GM23338 (cell line): ENCODE measurements at regions not wholly inside any gene's neighbourhood (a gene's known extent, or its start where the extent isn't known, plus 50 kb on each side); places are given as distances from the start of the nearest gene placed in this dataset.

Experiments
- EZH2phosphoT487 ChIP-seq: fragments of 200-600 bp; sonication (generic); IDR thresholded peaks from one replicate; pipeline ENCODE4 v1.8.1; 2018; ENCODE audit warnings: antibody characterized with exemption; ENCODE audit not compliant: unreplicated experiment
- TF ChIP-seq, protein P1 (sequence below), 2 experiments: fragments of 200-600 bp in 1 of 2; sonication (generic) in 1 of 2; conservative IDR thresholded peaks; 2 replicates each; pipeline versions ENCODE4 v1.5.1 to v1.6.1; 2016 to 2017; ENCODE audit warnings: antibody characterized with exemption in 2 of 2, low read depth in 2 of 2, mild to moderate bottlenecking in 2 of 2, moderate library complexity in 1 of 2

DNA sequence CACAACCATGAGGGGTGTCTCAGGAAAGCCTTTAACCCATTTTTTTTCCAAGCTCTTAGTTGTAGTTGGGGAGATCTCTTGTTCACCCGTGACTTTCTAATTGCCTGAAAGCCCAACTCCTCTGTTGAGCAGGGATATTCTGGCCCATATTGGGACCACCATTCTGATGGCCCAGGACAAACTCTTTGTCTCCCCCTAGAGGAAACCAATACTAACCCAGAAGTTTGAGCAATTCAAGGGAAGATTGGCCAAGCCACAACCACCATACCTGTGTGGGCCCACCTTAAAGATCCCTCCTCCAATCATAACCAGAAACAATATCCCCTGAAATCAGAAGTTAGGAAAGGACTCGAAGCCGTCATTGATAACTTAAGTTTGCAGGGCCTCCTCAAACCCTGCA lies 132.6 kb downstream of the THBS2 start:
- TF ChIP-seq EZH2phosphoT487 = no peak
- TF ChIP-seq, protein P1, sequence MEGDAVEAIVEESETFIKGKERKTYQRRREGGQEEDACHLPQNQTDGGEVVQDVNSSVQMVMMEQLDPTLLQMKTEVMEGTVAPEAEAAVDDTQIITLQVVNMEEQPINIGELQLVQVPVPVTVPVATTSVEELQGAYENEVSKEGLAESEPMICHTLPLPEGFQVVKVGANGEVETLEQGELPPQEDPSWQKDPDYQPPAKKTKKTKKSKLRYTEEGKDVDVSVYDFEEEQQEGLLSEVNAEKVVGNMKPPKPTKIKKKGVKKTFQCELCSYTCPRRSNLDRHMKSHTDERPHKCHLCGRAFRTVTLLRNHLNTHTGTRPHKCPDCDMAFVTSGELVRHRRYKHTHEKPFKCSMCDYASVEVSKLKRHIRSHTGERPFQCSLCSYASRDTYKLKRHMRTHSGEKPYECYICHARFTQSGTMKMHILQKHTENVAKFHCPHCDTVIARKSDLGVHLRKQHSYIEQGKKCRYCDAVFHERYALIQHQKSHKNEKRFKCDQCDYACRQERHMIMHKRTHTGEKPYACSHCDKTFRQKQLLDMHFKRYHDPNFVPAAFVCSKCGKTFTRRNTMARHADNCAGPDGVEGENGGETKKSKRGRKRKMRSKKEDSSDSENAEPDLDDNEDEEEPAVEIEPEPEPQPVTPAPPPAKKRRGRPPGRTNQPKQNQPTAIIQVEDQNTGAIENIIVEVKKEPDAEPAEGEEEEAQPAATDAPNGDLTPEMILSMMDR (conservative IDR thresholded peaks at IDR 0.05; ENCODE audit: low read depth in 2 of 2) = peak; percentile 29 to 31; a peak in 3 of 4 replicates
